ENCODE measurements at regions not wholly inside any gene's neighbourhood (a gene's known extent, or its start where the extent isn't known, plus 50 kb on each side); places are given as distances from the start of the nearest gene placed in this dataset.
"Not testable (repeated sequence)": the region's sequence is repeated elsewhere in the genome, so short reads cannot be mapped to it uniquely, and the experiment has no call there.

- no peak for DNase-seq
These were observed 703.7 kb downstream of the TMEM121 start for GRCh38 chr14:106230071-106230470.

- DNase-seq: not testable (repeated sequence)
These were observed 706.8 kb downstream of the TMEM121 start for GRCh38 chr14:106233191-106233590.

DNA sequence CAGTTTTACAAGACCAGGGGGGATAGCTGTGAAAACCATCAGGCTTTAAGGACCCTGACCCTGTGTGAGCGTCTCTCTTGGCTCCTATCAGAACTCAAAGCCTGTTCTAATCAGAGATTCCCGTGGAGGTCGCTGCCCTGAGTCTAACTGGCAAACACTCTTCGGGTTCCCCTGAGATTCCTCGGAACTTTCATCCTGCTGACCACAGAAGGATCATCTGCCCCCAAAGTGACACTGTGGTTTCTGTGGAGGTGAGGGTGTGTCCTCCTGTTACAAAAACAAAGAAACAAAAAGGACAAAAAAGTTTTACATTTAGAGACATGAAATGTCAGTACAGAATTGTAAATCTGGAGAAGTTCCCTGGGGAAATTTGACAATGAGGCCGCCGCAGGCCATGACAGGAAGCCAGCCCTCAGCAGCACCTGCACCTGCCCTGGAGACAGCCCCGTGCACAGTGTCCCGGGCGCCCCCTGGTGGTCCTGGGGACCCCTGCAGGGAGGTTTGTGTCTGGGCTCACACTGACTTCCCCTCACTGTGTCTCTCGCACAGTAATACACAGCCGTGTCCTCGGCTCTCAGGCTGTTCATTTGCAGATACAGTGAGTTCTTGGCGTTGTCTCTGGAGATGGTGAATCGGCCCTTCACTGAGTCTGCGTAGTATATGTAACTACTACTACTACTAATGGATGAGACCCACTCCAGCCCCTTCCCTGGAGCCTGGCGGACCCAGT lies 708.3 kb downstream of the TMEM121 start:
- not testable (repeated sequence) for DNase-seq

- no peak for DNase-seq
These were observed 709.2 kb downstream of the TMEM121 start for GRCh38 chr14:106235356-106236159.

GRCh38 chr14:106248321-106249192 lies 722.2 kb downstream of the TMEM121 start:
- no peak for DNase-seq

DNA sequence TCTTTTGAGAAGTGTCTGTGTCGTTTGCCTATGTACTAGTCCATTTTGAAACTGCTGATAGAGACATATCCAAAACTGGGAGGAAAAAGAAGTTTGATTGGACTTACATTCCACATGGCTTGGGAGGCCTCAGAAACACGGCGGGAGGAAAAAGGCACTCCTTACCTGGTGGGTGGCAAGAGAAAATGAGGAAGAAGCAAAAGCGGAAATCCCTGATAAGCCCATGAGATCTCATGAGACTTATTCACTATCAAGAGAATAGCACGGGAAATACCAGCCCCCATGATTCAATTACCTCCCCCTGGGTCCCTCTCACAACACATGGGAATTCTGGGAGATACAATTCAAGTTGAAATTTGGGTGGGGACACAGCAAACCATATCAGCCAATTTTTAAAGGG lies 727.6 kb downstream of the TMEM121 start:
- not testable (repeated sequence) for DNase-seq

- not testable (repeated sequence) for DNase-seq
These were observed 731.2 kb downstream of the TMEM121 start for GRCh38 chr14:106257569-106257994.

DNA sequence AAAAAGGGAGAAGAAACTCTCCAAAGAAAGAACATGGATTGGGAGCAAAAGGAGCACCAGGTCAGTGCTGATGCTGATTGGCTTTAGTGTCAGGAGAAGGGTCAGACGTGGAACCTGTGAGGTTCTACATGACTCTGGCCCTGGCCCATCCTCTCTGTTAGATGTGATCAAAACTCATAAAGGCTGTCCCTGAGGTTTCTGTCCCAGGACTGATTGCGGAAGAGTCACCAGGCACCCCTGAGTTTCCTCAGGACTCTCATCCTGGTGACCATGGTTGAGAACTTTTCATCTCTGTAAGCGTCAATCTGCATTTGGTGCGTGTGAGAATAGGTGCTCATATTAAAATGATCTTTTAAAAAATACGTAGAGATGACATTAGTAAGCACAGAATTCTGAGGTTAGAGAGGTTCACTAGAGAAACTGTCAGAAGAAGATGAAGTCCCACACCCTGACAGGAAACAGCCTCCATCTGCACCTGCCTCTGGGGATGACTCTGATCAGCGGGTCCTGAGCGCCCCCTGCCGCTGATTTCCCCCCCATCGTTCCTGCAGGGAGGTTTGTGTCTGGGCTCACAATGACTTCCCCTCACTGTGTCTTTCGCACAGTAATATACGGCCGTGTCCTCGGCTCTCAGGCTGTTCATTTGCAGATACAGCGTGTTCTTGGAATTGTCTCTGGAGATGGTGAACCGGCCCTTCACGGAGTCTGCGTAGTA lies 741.8 kb downstream of the TMEM121 start:
- DNase-seq: no peak

GRCh38 chr14:106269029-106269428 lies 742.6 kb downstream of the TMEM121 start:
- no peak for DNase-seq

DNA sequence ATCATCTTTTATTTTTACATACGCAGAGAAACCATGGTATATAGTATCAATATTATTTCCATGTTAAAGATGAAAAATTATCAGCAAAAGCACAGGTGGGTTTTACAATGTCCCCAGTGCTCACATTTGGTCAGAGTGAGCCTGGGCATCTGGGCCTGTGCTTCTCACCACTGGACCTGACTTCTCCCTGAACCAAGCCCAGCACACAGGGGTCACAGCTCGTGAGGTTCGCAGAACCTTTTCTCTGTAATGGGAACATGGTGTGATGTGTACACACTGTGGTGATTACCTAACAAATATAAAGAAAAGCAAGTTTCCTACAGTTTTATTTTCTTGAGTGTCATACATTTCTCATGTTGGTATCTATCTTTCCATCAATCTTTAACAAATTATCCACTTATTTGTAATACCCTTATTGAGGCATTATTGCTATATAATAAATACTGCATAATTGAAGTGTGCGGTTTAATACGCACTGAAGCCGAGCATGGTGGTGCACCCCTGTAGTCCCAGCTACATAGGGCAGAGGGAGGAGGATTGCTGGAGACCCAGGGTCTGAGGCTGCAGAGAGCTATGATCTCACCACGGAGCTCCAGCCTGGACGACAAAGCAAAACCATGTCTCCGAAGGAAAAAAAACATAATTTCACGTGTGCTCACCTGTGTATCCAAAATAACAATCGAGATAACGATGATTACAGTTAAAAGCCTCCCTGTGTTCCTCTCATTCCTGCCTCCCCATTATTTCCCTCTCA lies 743.2 kb downstream of the TMEM121 start:
- no peak for DNase-seq

- not testable (repeated sequence) for DNase-seq
These were observed 744.2 kb downstream of the TMEM121 start for GRCh38 chr14:106270476-106271121.

- DNase-seq: no peak
These were observed 750.2 kb downstream of the TMEM121 start for GRCh38 chr14:106276326-106277267.

DNA sequence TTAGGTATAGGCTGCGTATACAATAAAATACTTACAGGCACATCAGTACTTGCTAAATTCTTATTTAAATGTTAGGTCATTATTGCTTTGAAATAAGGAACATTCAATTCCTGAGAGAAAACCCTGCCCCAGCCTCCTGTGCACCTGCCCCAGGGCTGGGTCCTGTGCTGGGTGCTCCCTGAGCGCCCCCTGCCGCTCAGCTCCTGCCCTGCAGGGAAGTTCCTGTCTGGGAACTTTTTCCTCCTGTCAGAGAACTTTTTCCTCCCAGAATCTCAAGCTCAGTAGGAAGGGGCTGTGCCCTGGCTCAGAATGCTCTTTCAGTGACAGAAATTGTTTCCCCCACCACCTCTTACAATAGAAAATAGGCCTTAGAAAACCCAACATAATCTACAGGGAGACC lies 751.1 kb downstream of the TMEM121 start:
- DNase-seq: no peak

DNA sequence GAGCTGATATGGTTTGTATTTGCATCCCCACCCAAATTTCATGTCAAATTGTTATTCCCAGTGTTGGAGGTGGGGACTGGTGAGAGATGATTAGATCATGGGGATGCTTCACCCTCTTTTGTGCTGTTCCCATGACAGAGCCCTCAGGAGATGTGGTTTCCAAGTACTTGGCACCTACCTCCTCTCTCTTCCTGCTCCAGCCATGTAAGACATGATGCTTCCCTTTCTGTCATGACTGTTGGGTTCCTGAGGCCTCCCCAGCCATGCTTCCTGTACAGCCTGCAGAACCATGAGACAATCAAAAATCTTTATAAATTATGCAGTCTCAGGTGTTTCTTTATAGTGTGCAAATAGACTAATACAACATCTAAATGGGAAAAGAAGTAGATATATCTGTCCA lies 754.5 kb downstream of the TMEM121 start:
- DNase-seq: no peak

DNA sequence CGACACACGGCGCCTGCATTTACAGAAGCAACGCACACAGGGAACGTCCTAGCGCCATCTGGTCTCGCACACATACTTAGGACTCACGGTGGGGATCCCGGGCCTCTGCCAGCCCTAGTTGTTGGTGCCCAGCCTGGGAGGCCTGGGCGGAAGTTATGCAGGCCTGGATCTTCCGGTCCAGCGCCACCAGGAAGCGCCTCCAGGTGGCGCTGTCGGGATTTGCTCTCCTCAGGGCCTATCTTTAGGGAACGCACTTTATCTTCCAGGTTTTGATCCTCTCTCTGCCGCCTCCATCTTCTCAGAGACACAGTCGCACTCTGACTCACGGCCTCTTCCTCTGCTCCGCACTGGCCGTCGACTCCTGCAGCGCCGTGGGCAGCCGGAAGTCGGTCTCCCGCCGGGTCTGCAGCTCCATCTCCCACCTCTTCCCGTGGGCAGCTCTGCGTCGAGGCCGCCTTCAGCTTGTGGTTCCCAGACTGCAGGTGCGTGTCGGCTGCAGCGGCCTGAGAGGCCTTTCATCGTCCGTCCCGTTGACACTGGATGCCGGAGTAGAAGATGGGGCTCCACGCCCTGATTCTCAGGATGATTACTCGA lies 760.4 kb downstream of the TMEM121 start:
- no peak for DNase-seq

- DNase-seq: no peak
These were observed 761.1 kb downstream of the TMEM121 start for GRCh38 chr14:106287506-106287905.

DNA sequence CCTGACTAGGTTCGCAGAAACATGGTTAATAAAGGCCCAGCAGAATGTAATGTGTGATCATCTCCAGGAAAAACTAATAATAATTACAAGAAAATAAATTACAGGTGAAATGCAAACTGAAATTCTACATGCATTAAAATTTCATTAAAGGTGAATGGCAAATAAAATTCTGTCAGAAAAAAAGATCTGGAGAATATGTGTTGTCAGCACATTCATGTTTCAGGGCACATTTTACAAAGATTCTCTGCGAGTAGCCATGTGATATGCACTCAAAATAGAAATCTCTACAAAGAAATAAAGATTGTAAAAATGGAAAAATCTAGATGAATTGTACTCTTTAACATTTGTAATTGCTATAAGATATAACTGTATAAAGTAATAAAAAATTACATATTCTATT lies 765.2 kb downstream of the TMEM121 start:
- no peak for DNase-seq

DNA sequence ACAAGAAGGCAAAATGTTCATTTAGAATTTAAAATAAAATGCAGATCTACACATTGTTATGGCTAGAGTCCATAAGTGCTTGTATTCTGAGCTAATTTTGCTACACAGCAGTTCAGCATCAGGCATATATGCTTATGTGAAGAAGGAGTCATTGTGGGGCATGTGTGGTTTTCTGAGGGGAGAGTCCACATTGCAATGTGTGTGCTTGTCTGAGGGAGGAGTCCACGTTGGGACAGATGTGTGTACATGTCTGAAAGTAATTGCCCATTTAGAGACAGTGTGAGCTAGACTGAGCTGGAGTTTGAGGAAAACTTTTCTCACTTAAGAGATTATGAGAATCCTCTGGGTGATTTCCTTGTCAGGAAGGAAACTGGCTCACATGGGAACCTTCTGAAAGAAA lies 767.9 kb downstream of the TMEM121 start:
- no peak for DNase-seq

- DNase-seq: not testable (repeated sequence)
These were observed 774.6 kb downstream of the TMEM121 start for GRCh38 chr14:106300951-106301510.

All from HCEC 1CT (cell line).